Glutamatergic neuron (in vitro differentiated cells): ENCODE measurements at regions not wholly inside any gene's neighbourhood (a gene's known extent, or its start where the extent isn't known, plus 50 kb on each side); places are given as distances from the start of the nearest gene placed in this dataset.

Source experiments
- DNase-seq: peaks from one replicate; pipeline ENCODE4 v3.0.0; 2022
- H3K27ac Mint-ChIP-seq: one replicate; pipeline ENCODE4 v1.8.0; 2020; ENCODE audit warnings: mild to moderate bottlenecking, mixed read lengths, inconsistent platforms; ENCODE audit not compliant: unreplicated experiment
- H3K27me3 Mint-ChIP-seq: one replicate; pipeline ENCODE4 v1.8.0; 2020; ENCODE audit warnings: mild to moderate bottlenecking, moderate library complexity, mixed read lengths, inconsistent platforms; ENCODE audit not compliant: unreplicated experiment
- H3K36me3 Mint-ChIP-seq: one replicate; pipeline ENCODE4 v1.8.0; 2020; ENCODE audit warnings: mild to moderate bottlenecking, mixed read lengths, inconsistent platforms; ENCODE audit not compliant: unreplicated experiment
- H3K4me1 Mint-ChIP-seq: one replicate; pipeline ENCODE4 v1.8.0; 2020; ENCODE audit warnings: mild to moderate bottlenecking, low read depth, mixed read lengths, inconsistent platforms; ENCODE audit not compliant: unreplicated experiment
- H3K4me3 Mint-ChIP-seq: one replicate; pipeline ENCODE4 v1.8.0; 2020; ENCODE audit warnings: mild to moderate bottlenecking, mixed read lengths, inconsistent platforms; ENCODE audit not compliant: unreplicated experiment
- H3K9me3 Mint-ChIP-seq: one replicate; pipeline ENCODE4 v1.8.0; 2020; ENCODE audit warnings: mild to moderate bottlenecking, moderate library complexity, mixed read lengths, inconsistent platforms; ENCODE audit not compliant: unreplicated experiment
- CTCF ChIP-seq: fragments of 200-600 bp; sonication (generic); IDR thresholded peaks from one replicate; pipeline ENCODE4 v1.5.0; 2021; ENCODE audit not compliant: partially characterized antibody, unreplicated experiment

DNA sequence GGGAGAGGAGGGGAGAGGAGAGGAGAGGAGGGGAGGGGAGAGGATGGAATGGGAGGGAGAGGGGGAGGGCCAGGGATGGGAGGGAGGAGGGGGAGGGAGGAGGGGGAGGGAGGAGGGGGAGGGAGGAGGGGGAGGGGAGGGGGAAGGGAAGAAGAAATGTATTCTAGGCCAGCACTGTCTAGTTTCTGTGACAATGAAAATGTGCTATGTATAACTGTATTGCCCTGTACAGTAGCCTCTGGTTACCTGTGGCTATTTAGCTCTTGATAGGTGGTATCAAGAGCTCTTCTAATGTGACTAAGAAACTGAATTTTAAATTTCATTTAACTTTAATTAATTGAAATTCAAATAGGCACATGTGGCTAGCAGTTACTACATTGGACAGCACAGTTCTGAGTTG, 143.1 kb downstream of the BTC start:
- TF ChIP-seq CTCF: no peak
- no peak for DNase-seq
- no peaks in the 10 kb centered on the region for H3K4me1 Mint-ChIP-seq
- no peak overlapping the region for H3K4me3 Mint-ChIP-seq
- no peak overlapping the region for H3K27ac Mint-ChIP-seq
- H3K9me3 Mint-ChIP-seq: peaks cover 1% of the 10 kb centered on the region
- H3K36me3 Mint-ChIP-seq: no peaks in the 10 kb centered on the region
- peaks cover under 1% of the 10 kb centered on the region for H3K27me3 Mint-ChIP-seq

DNA sequence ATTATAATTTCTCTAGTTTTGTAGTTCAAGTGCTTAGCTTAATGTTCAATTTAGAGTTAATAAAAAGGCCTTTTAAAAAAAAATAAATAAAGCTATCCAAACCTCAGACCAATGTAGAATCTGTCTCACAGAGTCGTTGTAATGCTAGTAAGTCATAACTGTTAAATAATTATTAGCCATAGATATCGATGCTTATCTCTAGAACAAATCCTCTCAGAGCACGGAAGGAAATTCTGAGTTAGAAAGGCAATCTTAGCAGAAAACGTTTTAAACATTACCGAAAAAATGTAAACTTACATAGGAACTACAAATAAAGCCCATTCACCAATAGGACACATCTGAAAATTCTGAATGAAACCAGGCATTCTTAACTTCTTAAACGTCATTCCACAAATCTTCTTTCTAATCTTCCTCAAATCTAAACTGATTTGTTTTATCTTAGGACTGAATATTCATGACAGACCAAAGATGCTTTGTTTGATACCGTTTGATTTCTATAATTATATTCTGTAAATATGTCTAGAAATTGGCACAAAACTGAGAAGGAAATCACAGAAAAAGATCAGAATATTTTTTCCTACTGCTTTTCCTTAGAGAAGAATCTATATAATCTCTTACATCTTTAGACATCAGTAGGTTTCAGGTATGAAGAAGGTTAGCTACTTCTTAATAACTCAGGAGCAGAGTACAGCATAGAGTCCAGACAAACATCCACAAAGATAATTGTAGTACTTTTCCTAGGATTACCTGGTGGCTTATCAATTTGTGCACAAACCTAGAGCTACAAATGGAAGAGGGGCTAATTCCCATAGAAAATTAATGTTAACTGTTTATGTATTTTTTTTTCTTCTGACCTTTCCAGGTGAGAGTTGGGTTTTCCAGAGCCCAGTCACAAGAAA, 140.7 kb downstream of the BTC start:
- Mint-ChIP-seq H3K36me3 (no peaks in the 10 kb centered on the region), H3K4me3 (no peak overlapping the region), H3K4me1 (no peaks in the 10 kb centered on the region), H3K9me3 (peaks cover 1% of the 10 kb centered on the region), H3K27ac (no peak overlapping the region), H3K27me3 (no peaks in the 10 kb centered on the region)
- no peak for TF ChIP-seq CTCF
- DNase-seq: no peak

DNA sequence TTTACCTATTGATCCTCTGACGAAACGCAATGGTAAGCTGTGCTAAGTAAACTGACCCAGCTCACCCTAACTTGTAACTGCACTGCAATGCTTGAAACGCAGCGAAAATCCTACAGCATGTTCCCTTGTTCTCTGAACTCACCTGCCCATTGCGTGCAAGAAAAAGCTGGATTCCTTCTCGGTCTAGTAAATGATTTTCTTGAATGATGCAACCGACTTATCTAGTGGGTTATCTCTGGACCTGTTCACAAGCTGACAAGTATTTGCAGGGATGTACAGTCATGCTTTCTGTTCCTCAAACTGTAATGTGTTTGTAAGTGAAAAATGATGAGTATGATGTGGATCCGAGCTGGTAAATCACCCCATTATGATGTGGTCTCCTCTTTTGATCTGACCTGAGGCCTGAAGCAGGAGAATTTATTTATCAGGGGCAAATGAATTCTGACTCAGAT, 140.1 kb downstream of the BTC start:
- H3K27ac Mint-ChIP-seq: no peak overlapping the region
- no peaks in the 10 kb centered on the region for H3K36me3 Mint-ChIP-seq
- no peak for TF ChIP-seq CTCF
- peaks cover 1% of the 10 kb centered on the region for H3K9me3 Mint-ChIP-seq
- H3K4me1 Mint-ChIP-seq: no peaks in the 10 kb centered on the region
- DNase-seq: no peak
- no peak overlapping the region for H3K4me3 Mint-ChIP-seq
- H3K27me3 Mint-ChIP-seq: no peaks in the 10 kb centered on the region

DNA sequence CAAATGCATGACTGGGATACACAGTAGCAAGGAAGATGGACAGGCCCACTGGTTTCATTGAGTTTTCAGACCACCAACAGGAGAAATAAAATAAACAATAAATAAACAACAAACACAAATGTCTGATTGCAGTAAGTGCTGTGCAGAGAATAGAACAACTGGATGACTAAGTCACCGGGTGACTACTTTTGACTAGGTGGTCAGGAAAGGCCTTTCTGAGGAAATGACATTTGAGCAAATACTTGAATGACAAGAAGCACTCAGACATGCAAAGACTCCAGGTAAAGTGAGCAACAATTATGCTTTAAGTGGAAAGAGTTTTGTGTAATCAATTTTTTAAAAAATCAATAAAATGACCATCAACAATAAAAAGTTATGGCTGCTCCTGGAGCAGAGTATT, 137.7 kb downstream of the BTC start:
- H3K4me1 Mint-ChIP-seq: no peaks in the 10 kb centered on the region
- H3K4me3 Mint-ChIP-seq: no peak overlapping the region
- TF ChIP-seq CTCF: no peak
- no peak overlapping the region for H3K27ac Mint-ChIP-seq
- no peaks in the 10 kb centered on the region for H3K36me3 Mint-ChIP-seq
- H3K27me3 Mint-ChIP-seq: no peaks in the 10 kb centered on the region
- DNase-seq: no peak
- peaks cover 1% of the 10 kb centered on the region for H3K9me3 Mint-ChIP-seq

DNA sequence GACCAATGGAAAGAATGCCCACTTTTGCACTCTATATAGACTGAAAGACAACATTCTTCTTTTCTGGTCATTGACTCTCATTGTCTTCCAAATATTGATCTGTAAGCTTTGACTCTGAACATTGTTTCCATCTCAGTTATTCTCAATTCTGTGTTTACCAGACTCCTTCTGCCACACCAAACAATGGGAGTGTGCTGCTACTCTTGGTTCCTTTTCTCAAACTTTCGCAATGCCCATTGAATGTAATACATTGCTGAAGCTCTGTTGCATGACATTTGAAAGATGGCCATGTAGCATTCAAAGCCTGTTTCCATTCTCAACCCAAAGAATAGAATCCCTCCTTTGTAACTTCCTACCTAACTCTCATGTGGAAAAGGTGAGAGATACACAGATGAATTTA, 136.2 kb downstream of the BTC start:
- DNase-seq: no peak
- Mint-ChIP-seq H3K27me3 (no peaks in the 10 kb centered on the region), H3K36me3 (no peaks in the 10 kb centered on the region), H3K27ac (no peak overlapping the region), H3K9me3 (peaks cover 1% of the 10 kb centered on the region), H3K4me3 (no peak overlapping the region), H3K4me1 (no peaks in the 10 kb centered on the region)
- no peak for TF ChIP-seq CTCF
